WERI-Rb-1 (cell line): ENCODE measurements at regions not wholly inside any gene's neighbourhood (a gene's known extent, or its start where the extent isn't known, plus 50 kb on each side); places are given as distances from the start of the nearest gene placed in this dataset.
A peak's percentile ranks its signal among the peaks of the same experiment; 100 is the strongest.

Experiments
- DNase-seq: peaks from one replicate; pipeline ENCODE4 v3.0.0-alpha.2; 2020
- H3K27ac ChIP-seq: fragments of 250-450 bp; sonication (Bioruptor Pico); 2 replicates; pipeline ENCODE4 v1.5.1; 2020; ENCODE audit warnings: mild to moderate bottlenecking, moderate library complexity
- H3K27me3 ChIP-seq: fragments of 250-450 bp; sonication (Bioruptor Pico); 2 replicates; pipeline ENCODE4 v1.5.1; 2021; ENCODE audit warnings: mild to moderate bottlenecking, low read depth, moderate library complexity; ENCODE audit not compliant: insufficient read depth, severe bottlenecking
- H3K36me3 ChIP-seq: fragments of 250-450 bp; sonication (Bioruptor Pico); 2 replicates; pipeline ENCODE4 v1.5.1; 2020; ENCODE audit warnings: mild to moderate bottlenecking, moderate library complexity
- H3K4me3 ChIP-seq: 2 replicates; pipeline ENCODE4 v1.5.1; 2011; ENCODE audit warnings: low read depth, mild to moderate bottlenecking, control low read depth, low read length
- H3K9me3 ChIP-seq: fragments of 250-450 bp; sonication (Bioruptor Pico); 2 replicates; pipeline ENCODE4 v1.5.1; 2021; ENCODE audit warnings: mild to moderate bottlenecking, moderate library complexity; ENCODE audit not compliant: severe bottlenecking
- TF ChIP-seq, protein P1 (sequence below): IDR thresholded peaks from 2 replicates; pipeline ENCODE4 v1.5.1; 2011; ENCODE audit warnings: low read depth, mild to moderate bottlenecking, control low read depth, inconsistent platforms, low read length

DNA sequence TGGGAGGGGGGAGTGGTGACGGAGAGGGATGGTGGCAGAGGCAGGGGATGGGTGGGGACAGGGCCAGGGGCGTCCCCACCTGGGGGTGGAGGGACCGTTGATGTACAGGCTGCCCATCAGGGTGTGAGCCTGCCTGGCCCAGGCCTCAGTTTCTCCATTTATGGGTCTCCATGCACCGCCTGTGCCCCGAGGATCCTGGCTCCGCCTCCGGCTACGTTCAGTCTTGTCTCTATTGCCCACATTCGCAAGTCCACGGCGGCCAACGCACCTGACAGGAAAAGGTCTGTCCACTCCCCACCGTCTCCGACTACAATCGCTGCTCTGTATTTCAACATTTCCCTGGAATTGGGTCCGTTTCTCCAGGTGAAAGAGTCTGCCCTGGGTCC, 96.3 kb upstream of the NKX1-1 start:
- TF ChIP-seq, protein P1, sequence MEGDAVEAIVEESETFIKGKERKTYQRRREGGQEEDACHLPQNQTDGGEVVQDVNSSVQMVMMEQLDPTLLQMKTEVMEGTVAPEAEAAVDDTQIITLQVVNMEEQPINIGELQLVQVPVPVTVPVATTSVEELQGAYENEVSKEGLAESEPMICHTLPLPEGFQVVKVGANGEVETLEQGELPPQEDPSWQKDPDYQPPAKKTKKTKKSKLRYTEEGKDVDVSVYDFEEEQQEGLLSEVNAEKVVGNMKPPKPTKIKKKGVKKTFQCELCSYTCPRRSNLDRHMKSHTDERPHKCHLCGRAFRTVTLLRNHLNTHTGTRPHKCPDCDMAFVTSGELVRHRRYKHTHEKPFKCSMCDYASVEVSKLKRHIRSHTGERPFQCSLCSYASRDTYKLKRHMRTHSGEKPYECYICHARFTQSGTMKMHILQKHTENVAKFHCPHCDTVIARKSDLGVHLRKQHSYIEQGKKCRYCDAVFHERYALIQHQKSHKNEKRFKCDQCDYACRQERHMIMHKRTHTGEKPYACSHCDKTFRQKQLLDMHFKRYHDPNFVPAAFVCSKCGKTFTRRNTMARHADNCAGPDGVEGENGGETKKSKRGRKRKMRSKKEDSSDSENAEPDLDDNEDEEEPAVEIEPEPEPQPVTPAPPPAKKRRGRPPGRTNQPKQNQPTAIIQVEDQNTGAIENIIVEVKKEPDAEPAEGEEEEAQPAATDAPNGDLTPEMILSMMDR, result no peak
- Histone ChIP-seq H3K27ac (no peak overlapping the region), H3K9me3 (no peaks in the 10 kb centered on the region), H3K36me3 (no peaks in the 10 kb centered on the region), H3K27me3 (no peaks in the 10 kb centered on the region), H3K4me3 (no peak overlapping the region)
- peak; percentile 13 for DNase-seq

DNA sequence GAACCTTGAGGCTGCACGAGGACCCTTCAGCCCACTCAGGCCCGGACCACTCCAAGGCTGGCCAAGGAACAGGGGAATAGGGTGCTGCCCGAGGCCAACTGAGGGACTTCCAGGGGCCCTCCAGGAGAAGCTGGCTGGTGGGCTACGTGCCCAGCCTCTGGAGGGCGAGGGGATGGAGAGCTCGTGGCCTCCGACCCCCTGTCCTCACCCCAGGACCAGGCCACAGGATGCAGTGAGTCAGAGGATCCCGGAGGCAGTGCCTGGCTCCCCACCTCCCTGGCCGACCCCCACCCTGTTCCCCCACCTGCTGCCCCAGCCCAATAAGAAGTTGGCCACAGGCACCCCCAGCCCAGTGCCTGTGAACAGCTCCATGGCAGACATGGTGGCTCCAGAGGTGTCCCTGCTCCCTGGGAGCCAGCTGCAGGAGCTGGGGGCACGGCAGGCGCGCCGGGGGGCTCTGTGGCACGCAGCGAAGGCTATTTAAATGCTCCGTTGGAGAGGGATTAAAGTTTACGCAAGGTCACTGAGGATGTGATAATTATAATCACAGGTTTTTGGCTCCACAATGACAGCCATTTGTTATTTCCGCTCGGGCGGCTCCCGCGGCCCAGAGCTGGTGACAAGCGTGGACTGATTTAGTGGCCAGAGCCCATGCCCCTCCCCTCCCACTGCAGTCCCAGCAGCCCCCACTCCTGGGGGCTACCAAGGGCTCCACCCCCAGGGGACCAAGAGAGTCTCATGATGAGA, 95.7 kb upstream of the NKX1-1 start:
- no peak overlapping the region for H3K27ac ChIP-seq
- no peaks in the 10 kb centered on the region for H3K9me3 ChIP-seq
- H3K27me3 ChIP-seq, result no peaks in the 10 kb centered on the region
- TF ChIP-seq, protein P1, result no peak
- peak; percentile 54 for DNase-seq
- no peak overlapping the region for H3K4me3 ChIP-seq
- no peaks in the 10 kb centered on the region for H3K36me3 ChIP-seq

DNA sequence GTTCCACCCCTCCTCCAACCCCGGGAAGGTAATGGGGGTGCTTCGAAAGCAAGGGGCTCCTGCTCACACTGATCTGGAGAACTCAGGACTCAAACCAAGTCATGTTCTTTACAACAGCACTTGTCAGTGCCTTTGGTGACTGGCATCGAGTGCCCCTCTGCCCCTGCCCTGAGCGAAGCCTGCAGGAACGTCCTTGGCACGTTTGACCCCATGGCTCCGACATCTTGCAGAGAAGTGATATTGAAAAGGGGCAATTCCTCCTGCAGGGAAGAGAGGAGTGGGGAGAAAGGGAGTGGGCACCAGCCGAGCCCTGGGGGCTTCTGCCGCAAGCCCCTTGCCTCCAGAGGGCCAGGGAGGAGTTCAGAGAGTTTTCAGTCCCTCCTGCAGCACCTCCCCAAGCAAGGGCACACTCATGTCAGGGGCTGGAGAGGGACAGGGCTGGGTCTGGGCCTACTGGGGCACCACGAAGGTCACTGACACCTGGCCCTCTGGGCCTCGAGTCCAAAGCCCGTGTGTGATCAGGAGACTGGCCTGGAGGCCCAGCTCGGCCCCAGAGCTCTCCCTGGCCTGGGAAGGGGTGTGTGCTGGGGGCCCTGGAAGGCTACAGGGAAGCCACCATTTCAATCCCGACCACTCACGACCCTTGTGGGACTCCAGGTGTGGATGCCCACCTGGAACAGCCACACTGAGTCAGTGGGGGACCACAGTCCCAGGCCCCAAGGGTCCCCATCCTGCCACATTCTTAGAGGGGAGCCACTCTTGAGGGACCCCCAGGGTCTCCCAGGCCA, 94.9 kb upstream of the NKX1-1 start:
- Histone ChIP-seq H3K27ac (no peak overlapping the region), H3K9me3 (no peaks in the 10 kb centered on the region)

DNA sequence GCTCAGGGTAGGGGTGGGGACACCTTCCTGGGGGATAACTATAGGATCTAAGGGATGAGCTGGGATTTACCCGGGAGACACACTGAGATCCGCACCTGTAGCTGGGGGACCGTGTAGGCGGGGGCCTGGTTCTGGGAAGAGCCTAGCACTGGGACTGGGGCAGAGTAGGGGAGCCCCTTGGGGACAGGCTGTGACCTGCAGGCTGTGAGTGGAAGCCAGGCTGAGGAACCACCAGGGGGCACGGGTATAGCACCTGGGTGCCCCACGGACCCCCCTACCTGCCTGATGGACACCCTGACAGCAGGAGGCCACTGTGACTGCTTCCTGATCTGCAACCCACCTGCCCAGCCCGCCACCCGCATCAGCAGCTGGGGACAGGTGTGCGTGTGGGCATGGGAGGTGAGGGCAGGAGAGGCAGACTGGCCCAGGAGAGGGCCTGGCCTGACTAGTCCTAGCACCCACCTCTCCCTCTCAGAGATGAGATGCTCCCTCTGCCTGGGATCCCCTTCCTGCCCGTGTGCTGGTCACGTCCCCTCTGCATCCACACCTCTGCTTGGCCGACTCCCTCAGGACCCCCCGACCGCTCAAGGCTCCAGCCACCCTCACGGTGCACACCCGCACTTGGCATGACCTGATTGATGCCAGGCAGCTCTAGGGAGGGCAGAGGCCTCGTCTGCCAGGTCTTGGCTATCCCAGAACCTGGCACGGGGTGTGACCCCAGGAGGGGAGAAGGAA, 94.2 kb upstream of the NKX1-1 start:
- Histone ChIP-seq H3K27me3 (no peaks in the 10 kb centered on the region), H3K4me3 (no peak overlapping the region), H3K27ac (no peak overlapping the region), H3K9me3 (no peaks in the 10 kb centered on the region), H3K36me3 (no peaks in the 10 kb centered on the region)
- peak; percentile 9 for DNase-seq
- TF ChIP-seq, protein P1, result peak; percentile 43

More for the DNA sequence above, 94.9 kb upstream of the NKX1-1 start:
- no peak overlapping the region for H3K4me3 ChIP-seq
- TF ChIP-seq, protein P1, result no peak
- DNase-seq, result peak; percentile 3
- no peaks in the 10 kb centered on the region for H3K36me3 ChIP-seq
- H3K27me3 ChIP-seq, result no peaks in the 10 kb centered on the region

DNA sequence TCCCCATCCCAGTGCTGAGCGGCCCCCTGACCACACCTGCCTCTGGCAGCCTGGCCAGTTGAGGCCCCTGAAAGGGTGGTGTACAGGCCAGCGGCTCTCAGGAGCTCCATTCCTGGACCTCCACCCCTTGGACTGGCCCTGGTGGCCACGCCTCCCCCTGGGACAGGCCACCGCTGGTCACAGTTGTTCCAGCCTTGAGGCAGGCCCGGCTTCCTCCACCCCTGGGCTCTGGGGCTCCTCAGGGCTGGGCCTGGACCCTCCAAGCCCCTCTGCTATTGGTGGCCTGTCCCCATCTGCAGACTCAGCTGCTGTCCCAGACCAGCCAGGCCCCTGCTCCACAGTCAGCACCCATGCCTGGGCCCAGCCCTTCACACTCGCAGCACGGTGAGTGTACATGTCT, 93.2 kb upstream of the NKX1-1 start:
- no peaks in the 10 kb centered on the region for H3K9me3 ChIP-seq
- no peak overlapping the region for H3K27ac ChIP-seq
- no peak overlapping the region for H3K4me3 ChIP-seq
- DNase-seq, result no peak
- TF ChIP-seq, protein P1, result no peak
- H3K27me3 ChIP-seq, result no peaks in the 10 kb centered on the region
- H3K36me3 ChIP-seq, result no peaks in the 10 kb centered on the region
